DND-41 (cell line): ENCODE measurements at regions not wholly inside any gene's neighbourhood (a gene's known extent, or its start where the extent isn't known, plus 50 kb on each side); places are given as distances from the start of the nearest gene placed in this dataset.

Experiments used
- ATAC-seq: fragments of 200-7000 bp; cut with Tn5 transposase; 3 replicates; pipeline ENCODE4 v1.9.1; 2021; ENCODE audit warnings: low read depth; ENCODE audit not compliant: insufficient read depth
- DNase-seq: peaks from one replicate; pipeline ENCODE4 v3.0.0-alpha.2; 2020
- H2AFZ ChIP-seq: 2 replicates; pipeline ENCODE4 v1.6.0; 2012; ENCODE audit warnings: low read depth, low read length
- H3K27ac ChIP-seq: 2 replicates; pipeline ENCODE4 v1.5.1; 2012; ENCODE audit warnings: low read length, inconsistent platforms
- H3K27me3 ChIP-seq: fragments of 200-600 bp; sonication (generic); 2 replicates; pipeline ENCODE4 v1.6.0; 2012; ENCODE audit warnings: low read length, mild to moderate bottlenecking, inconsistent platforms; ENCODE audit not compliant: insufficient read depth, poor library complexity
- H3K36me3 ChIP-seq: 2 replicates; pipeline ENCODE4 v1.5.1; 2012; ENCODE audit warnings: low read length, inconsistent platforms; ENCODE audit not compliant: insufficient read depth
- H3K4me1 ChIP-seq: 2 replicates; pipeline ENCODE4 v1.5.1; 2012; ENCODE audit warnings: mild to moderate bottlenecking, low read length; ENCODE audit not compliant: insufficient read depth
- H3K4me2 ChIP-seq: 2 replicates; pipeline ENCODE4 v1.6.0; 2012; ENCODE audit warnings: mild to moderate bottlenecking, moderate library complexity, low read length, inconsistent platforms; ENCODE audit not compliant: insufficient read depth
- H3K4me3 ChIP-seq, 2 experiments: fragments of 200-600 bp in 1 of 2; shearing (Covaris generic) in 1 of 2; 2 replicates each; pipeline ENCODE4 v1.5.1; 2012 to 2016; ENCODE audit warnings: inconsistent platforms in 2 of 2, low read length in 2 of 2, mild to moderate bottlenecking in 2 of 2, low read depth in 1 of 2, moderate library complexity in 1 of 2
- H3K79me2 ChIP-seq: 2 replicates; pipeline ENCODE4 v1.6.0; 2012; ENCODE audit warnings: low read length, inconsistent platforms; ENCODE audit not compliant: insufficient read depth
- H3K9ac ChIP-seq: 2 replicates; pipeline ENCODE4 v1.6.0; 2012; ENCODE audit warnings: low read depth, mild to moderate bottlenecking, inconsistent platforms, low read length, moderate library complexity
- H3K9me3 ChIP-seq: 2 replicates; pipeline ENCODE4 v1.5.1; 2012; ENCODE audit warnings: low read length, moderate library complexity, mild to moderate bottlenecking, inconsistent platforms; ENCODE audit not compliant: insufficient read depth, severe bottlenecking
- H4K20me1 ChIP-seq: 2 replicates; pipeline ENCODE4 v1.6.0; 2012; ENCODE audit warnings: low read length; ENCODE audit not compliant: insufficient read depth
- EZH2 ChIP-seq: IDR thresholded peaks from 3 replicates; pipeline ENCODE4 v1.6.1; 2012; ENCODE audit warnings: borderline replicate concordance, low read depth, mild to moderate bottlenecking, moderate library complexity, low read length, inconsistent platforms; ENCODE audit not compliant: severe bottlenecking
- TF ChIP-seq, protein P1 (sequence below): IDR thresholded peaks from 2 replicates; pipeline ENCODE4 v1.5.1; 2012; ENCODE audit warnings: borderline replicate concordance, low read length, moderate library complexity, mild to moderate bottlenecking; ENCODE audit not compliant: poor library complexity, severe bottlenecking; ENCODE audit errors: extremely low read depth

DNA sequence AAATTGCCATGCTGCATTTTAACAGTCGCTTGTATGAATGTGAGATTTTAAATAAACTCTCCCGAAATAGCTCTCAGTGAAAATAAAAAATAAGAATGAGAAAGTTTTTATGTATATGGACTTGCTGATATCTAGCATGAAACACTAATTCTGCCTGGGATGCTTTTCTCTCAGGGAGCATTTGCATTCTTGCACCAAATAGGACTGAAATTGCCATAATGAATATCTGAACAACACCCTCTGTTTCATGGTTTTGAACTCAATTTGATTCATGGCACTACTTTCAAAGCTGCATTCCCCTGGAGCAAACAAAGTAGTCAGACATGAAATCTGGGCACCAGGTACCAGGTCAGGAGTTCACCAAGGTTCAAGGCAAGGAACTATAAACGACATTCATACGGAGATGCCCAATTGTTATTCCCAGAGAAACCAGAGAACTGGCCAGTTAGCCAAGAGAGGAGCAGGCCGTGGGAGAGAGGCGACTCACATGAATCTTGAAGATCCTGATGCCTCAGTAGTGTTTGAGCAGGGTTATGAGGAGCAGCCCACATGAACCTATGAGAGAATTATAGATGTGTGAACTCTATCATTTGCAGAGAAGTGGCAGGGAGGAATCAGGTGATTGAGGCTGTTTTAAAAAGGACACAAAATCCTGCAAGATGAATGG lies 270.6 kb upstream of the ZC3H12C start:
- Histone ChIP-seq H3K4me1 (no peaks in the 10 kb centered on the region), H3K9me3 (no peaks in the 10 kb centered on the region), H3K36me3 (no peaks in the 10 kb centered on the region), H3K27ac (no peak overlapping the region), H3K79me2 (no peaks in the 10 kb centered on the region), H3K4me3 (no peak overlapping the region), H3K9ac (no peak overlapping the region), H3K4me2 (no peak overlapping the region), H2AFZ (no peak overlapping the region), H4K20me1 (no peaks in the 10 kb centered on the region), H3K27me3 (no peaks in the 10 kb centered on the region)
- DNase-seq (no peak), ATAC-seq (no peak)
- TF ChIP-seq, protein P1, sequence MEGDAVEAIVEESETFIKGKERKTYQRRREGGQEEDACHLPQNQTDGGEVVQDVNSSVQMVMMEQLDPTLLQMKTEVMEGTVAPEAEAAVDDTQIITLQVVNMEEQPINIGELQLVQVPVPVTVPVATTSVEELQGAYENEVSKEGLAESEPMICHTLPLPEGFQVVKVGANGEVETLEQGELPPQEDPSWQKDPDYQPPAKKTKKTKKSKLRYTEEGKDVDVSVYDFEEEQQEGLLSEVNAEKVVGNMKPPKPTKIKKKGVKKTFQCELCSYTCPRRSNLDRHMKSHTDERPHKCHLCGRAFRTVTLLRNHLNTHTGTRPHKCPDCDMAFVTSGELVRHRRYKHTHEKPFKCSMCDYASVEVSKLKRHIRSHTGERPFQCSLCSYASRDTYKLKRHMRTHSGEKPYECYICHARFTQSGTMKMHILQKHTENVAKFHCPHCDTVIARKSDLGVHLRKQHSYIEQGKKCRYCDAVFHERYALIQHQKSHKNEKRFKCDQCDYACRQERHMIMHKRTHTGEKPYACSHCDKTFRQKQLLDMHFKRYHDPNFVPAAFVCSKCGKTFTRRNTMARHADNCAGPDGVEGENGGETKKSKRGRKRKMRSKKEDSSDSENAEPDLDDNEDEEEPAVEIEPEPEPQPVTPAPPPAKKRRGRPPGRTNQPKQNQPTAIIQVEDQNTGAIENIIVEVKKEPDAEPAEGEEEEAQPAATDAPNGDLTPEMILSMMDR: no peak

DNA sequence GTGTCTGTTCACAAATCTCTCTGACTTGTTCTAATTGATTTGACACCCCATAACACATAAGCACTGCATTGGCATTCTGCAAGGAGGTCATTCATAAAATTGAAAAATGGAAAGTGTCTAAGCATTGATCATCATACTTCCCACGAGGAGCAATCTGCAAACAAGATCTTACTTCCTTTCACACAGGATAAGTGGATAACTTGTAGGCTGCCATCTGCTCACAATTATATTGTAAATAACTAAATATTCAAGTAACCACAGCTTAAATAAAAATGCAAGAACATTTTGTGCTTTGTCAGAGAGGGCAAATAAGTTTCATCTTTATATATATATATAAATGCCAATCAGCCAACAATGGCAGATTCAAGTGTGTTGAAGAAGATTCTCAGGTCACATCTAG lies 264.8 kb upstream of the ZC3H12C start:
- TF ChIP-seq, protein P1: no peak
- no peak for TF ChIP-seq EZH2
- H3K9ac ChIP-seq: no peak overlapping the region
- no peak overlapping the region for H3K27ac ChIP-seq
- no peak for ATAC-seq
- H3K9me3 ChIP-seq: no peaks in the 10 kb centered on the region
- H3K27me3 ChIP-seq: no peaks in the 10 kb centered on the region
- H3K79me2 ChIP-seq: no peaks in the 10 kb centered on the region
- H3K36me3 ChIP-seq: no peaks in the 10 kb centered on the region
- no peak overlapping the region for H3K4me2 ChIP-seq
- H4K20me1 ChIP-seq: no peaks in the 10 kb centered on the region
- no peak overlapping the region for H2AFZ ChIP-seq
- no peaks in the 10 kb centered on the region for H3K4me1 ChIP-seq
- DNase-seq: no peak
- H3K4me3 ChIP-seq: no peak overlapping the region

DNA sequence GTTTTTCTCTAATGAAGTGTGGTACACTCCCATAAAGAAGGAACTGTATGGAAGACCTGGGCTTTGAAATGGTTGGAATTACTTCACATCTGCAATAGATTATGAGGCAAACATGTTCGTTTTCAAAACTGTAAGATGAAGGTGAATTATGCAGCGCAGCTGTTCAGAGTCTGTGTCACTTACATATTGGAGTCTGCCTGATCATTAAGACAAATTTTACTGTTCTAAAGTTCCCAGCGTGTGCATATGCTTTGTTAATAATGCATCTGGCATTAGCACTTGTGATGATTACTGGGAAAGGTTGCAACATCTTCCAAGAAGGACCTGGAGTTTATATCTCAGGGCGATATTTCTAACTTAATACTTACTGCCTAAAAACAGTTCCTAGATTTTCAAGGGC lies 255.2 kb upstream of the ZC3H12C start:
- no peaks in the 10 kb centered on the region for H3K4me1 ChIP-seq
- H2AFZ ChIP-seq: no peak overlapping the region
- DNase-seq (no peak), ATAC-seq (no peak)
- H3K27me3 ChIP-seq: no peaks in the 10 kb centered on the region
- no peak overlapping the region for H3K4me2 ChIP-seq
- no peaks in the 10 kb centered on the region for H3K9me3 ChIP-seq
- no peaks in the 10 kb centered on the region for H4K20me1 ChIP-seq
- TF ChIP-seq, protein P1: no peak
- TF ChIP-seq EZH2: no peak
- no peak overlapping the region for H3K4me3 ChIP-seq
- H3K9ac ChIP-seq: no peak overlapping the region
- no peak overlapping the region for H3K27ac ChIP-seq
- H3K79me2 ChIP-seq: no peaks in the 10 kb centered on the region
- H3K36me3 ChIP-seq: no peaks in the 10 kb centered on the region

DNA sequence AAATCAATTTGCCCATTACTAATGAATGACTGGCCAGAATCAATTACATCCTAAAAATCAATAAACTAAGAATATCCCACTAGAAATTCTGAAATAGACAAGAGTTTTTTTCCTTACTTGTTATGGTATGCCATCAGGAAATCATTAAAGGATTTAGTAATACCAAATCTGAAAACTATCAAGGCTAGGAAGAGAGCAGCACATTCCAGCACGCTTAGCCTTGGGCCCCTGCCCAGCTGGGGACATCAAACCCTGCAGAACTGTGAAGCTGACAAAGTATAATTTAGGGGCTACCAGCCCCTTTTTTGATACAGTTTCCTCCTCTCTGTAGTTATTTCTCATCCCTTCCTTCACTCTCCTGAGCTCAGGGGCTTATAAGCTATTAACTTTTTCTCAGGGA lies 247.8 kb upstream of the ZC3H12C start:
- no peak overlapping the region for H3K4me2 ChIP-seq
- H3K27ac ChIP-seq: no peak overlapping the region
- no peaks in the 10 kb centered on the region for H3K9me3 ChIP-seq
- H3K27me3 ChIP-seq: no peaks in the 10 kb centered on the region
- no peak overlapping the region for H2AFZ ChIP-seq
- no peaks in the 10 kb centered on the region for H3K36me3 ChIP-seq
- ATAC-seq (no peak), DNase-seq (no peak)
- no peak for TF ChIP-seq EZH2
- TF ChIP-seq, protein P1: no peak
- no peak overlapping the region for H3K9ac ChIP-seq
- no peaks in the 10 kb centered on the region for H3K4me1 ChIP-seq
- H3K79me2 ChIP-seq: no peaks in the 10 kb centered on the region
- no peaks in the 10 kb centered on the region for H4K20me1 ChIP-seq
- H3K4me3 ChIP-seq: no peak overlapping the region
